DMS153 (cell line): ENCODE measurements at regions not wholly inside any gene's neighbourhood (a gene's known extent, or its start where the extent isn't known, plus 50 kb on each side); places are given as distances from the start of the nearest gene placed in this dataset.

Experiments
- DNase-seq: peaks from one replicate; lab custom pipeline; 2025; lab: John Stamatoyannopoulos, UW

GRCh38 chr2:67977464-67977863 is 85.3 kb downstream of the C1D start:
- no peak for DNase-seq

GRCh38 chr2:67982956-67983355 is 79.8 kb downstream of the C1D start:
- DNase-seq = no peak

- DNase-seq = no peak
Observed at GRCh38 chr2:67984600-67984999, 78.2 kb downstream of the C1D start.

- no peak for DNase-seq
Observed at GRCh38 chr2:67985586-67985985, 77.2 kb downstream of the C1D start.

- no peak for DNase-seq
Observed at GRCh38 chr2:67986258-67986657, 76.5 kb downstream of the C1D start.
